SK-N-MC (cell line): ENCODE measurements at regions not wholly inside any gene's neighbourhood (a gene's known extent, or its start where the extent isn't known, plus 50 kb on each side); places are given as distances from the start of the nearest gene placed in this dataset.

Source experiments
- EZH2 ChIP-seq: fragments of 200-600 bp; sonication (generic); IDR thresholded peaks from one replicate; pipeline ENCODE4 v1.6.1; 2017; ENCODE audit warnings: antibody characterized with exemption
- FOXP2 ChIP-seq: optimal IDR thresholded peaks from 2 replicates; pipeline ENCODE3; 2011; ENCODE audit warnings: mild to moderate bottlenecking, moderate library complexity; ENCODE audit not compliant: insufficient read depth; ENCODE audit errors: extremely low read length, control extremely low read depth
- POLR2AphosphoS5 ChIP-seq: IDR thresholded peaks from 2 replicates; pipeline ENCODE4 v1.6.1; 2012; ENCODE audit warnings: mild to moderate bottlenecking, low read depth, low read length, borderline replicate concordance

GRCh38 chr2:19456705-19457309 is 98.4 kb upstream of the OSR1 start:
- TF ChIP-seq POLR2AphosphoS5 (no peak), EZH2 (no peak), FOXP2 (no peak)
